Body of pancreas (tissue), 4 donors: ENCODE measurements at regions not wholly inside any gene's neighbourhood (a gene's known extent, or its start where the extent isn't known, plus 50 kb on each side); places are given as distances from the start of the nearest gene placed in this dataset.

Experiments
- POLR2A ChIP-seq, 3 donors: fragments of 450-650 bp; IDR thresholded peaks; one replicate each; pipeline ENCODE4 v1.6.1; 2016; ENCODE audit warnings: antibody characterized with exemption in 3 of 3, mild to moderate bottlenecking in 2 of 3
- TF ChIP-seq, protein P1 (sequence below), 7 experiments: fragments of 450-650 bp in 4 of 7; fragments of 200-600 bp in 3 of 7; sonication (generic) in 3 of 7; IDR thresholded peaks; one replicate each; pipeline ENCODE4 v1.5.1; 2016 to 2019; ENCODE audit warnings: antibody characterized with exemption in 7 of 7

DNA sequence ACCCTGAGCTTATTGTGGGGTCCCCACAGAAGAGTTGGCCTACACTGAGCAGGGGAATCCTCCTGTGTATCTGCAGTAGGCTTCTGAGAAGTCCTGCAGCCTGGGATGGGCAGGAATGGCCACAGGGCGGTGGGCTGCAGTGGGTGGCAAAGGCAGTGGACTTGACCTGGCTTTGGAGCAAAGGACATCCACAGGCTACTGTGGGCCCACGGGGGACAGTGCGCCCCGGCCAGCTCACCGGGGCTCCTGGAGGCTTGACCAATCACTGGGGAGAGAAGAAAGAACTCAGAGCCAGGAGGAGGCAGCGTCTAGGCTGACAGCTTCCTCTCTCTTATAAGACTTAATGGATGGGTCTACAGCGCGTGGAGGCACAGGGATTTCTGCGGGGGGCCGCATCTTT is 488.8 kb upstream of the MGMT start:
- TF ChIP-seq, protein P1, sequence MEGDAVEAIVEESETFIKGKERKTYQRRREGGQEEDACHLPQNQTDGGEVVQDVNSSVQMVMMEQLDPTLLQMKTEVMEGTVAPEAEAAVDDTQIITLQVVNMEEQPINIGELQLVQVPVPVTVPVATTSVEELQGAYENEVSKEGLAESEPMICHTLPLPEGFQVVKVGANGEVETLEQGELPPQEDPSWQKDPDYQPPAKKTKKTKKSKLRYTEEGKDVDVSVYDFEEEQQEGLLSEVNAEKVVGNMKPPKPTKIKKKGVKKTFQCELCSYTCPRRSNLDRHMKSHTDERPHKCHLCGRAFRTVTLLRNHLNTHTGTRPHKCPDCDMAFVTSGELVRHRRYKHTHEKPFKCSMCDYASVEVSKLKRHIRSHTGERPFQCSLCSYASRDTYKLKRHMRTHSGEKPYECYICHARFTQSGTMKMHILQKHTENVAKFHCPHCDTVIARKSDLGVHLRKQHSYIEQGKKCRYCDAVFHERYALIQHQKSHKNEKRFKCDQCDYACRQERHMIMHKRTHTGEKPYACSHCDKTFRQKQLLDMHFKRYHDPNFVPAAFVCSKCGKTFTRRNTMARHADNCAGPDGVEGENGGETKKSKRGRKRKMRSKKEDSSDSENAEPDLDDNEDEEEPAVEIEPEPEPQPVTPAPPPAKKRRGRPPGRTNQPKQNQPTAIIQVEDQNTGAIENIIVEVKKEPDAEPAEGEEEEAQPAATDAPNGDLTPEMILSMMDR (IDR thresholded peaks at IDR 0.05): no peak
- no peak for TF ChIP-seq POLR2A (IDR thresholded peaks at IDR 0.05)
